HG03521 (cell line): ENCODE measurements at regions not wholly inside any gene's neighbourhood (a gene's known extent, or its start where the extent isn't known, plus 50 kb on each side); places are given as distances from the start of the nearest gene placed in this dataset.
"Not testable (repeated sequence)": the region's sequence is repeated elsewhere in the genome, so short reads cannot be mapped to it uniquely, and the experiment has no call there.

Source experiments
- ATAC-seq: cut with Tn5 transposase; IDR thresholded peaks from one replicate; pipeline ENCODE4 v1.9.1; 2021; ENCODE audit warnings: mild to moderate bottlenecking, moderate library complexity; ENCODE audit not compliant: unreplicated experiment

- ATAC-seq, result no peak
Measured at GRCh38 chr14:22268875-22269274, 320.1 kb downstream of the DAD1 start.

- no peak for ATAC-seq
Measured at GRCh38 chr14:22266683-22267082, 322.3 kb downstream of the DAD1 start.

- no peak for ATAC-seq
Measured at GRCh38 chr14:22266142-22266442, 322.9 kb downstream of the DAD1 start.

GRCh38 chr14:22265319-22266141 is 323.5 kb downstream of the DAD1 start:
- ATAC-seq, result no peak

GRCh38 chr14:22264759-22265158 is 324.3 kb downstream of the DAD1 start:
- no peak for ATAC-seq

- ATAC-seq, result no peak
Measured at GRCh38 chr14:22263961-22264360, 325.1 kb downstream of the DAD1 start.

GRCh38 chr14:22262881-22263280 is 326.1 kb downstream of the DAD1 start:
- ATAC-seq, result no peak

GRCh38 chr14:22255017-22255950 is 333.7 kb downstream of the DAD1 start:
- ATAC-seq, result no peak

- no peak for ATAC-seq
Measured at GRCh38 chr14:22252686-22253085, 336.3 kb downstream of the DAD1 start.

- no peak for ATAC-seq
Measured at GRCh38 chr14:22251090-22251489, 337.9 kb downstream of the DAD1 start.

GRCh38 chr14:22249770-22250169 is 339.3 kb downstream of the DAD1 start:
- no peak for ATAC-seq

GRCh38 chr14:22243971-22244581 is 344.9 kb downstream of the DAD1 start:
- no peak for ATAC-seq

GRCh38 chr14:22238320-22238719 is 350.7 kb downstream of the DAD1 start:
- ATAC-seq, result not testable (repeated sequence)

- no peak for ATAC-seq
Measured at GRCh38 chr14:22233377-22233776, 355.6 kb downstream of the DAD1 start.

GRCh38 chr14:22232933-22233332 is 356.1 kb downstream of the DAD1 start:
- ATAC-seq, result no peak

GRCh38 chr14:22232486-22232885 is 356.5 kb downstream of the DAD1 start:
- no peak for ATAC-seq

GRCh38 chr14:22231018-22231417 is 358.0 kb downstream of the DAD1 start:
- ATAC-seq, result no peak

GRCh38 chr14:22230517-22230916 is 358.5 kb downstream of the DAD1 start:
- ATAC-seq, result no peak

GRCh38 chr14:22227084-22227483 is 361.9 kb downstream of the DAD1 start:
- no peak for ATAC-seq

GRCh38 chr14:22226381-22226780 is 362.6 kb downstream of the DAD1 start:
- ATAC-seq, result no peak

- ATAC-seq, result no peak
Measured at GRCh38 chr14:22225516-22226140, 363.4 kb downstream of the DAD1 start.
